GM21447 (cell line): ENCODE measurements at regions not wholly inside any gene's neighbourhood (a gene's known extent, or its start where the extent isn't known, plus 50 kb on each side); places are given as distances from the start of the nearest gene placed in this dataset.
A peak's percentile ranks its signal among the peaks of the same experiment; 100 is the strongest.
"Not testable (repeated sequence)": the region's sequence is repeated elsewhere in the genome, so short reads cannot be mapped to it uniquely, and the experiment has no call there.

Experiments
- ATAC-seq: cut with Tn5 transposase; IDR thresholded peaks from one replicate; pipeline ENCODE4 v1.9.1; 2021; ENCODE audit not compliant: unreplicated experiment

DNA sequence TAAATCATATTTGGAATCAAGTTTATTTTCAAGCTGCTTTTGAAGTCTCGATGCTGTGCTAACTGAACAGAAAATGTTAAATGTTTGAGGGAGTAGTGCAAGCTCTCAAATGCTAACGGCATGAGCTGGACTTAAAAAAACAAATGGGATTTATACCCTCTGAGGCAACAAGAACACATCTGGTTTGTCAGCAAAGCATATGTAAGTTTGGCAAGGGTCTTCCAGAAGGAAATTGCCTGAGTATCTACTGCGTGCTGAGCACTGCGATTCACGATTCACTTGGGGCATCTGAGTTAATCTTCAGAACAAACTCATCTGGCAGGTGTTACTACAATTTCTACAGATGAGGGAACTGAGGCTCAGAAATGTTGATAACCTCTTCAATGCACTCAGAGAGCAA, 98.4 kb upstream of the C9orf72 start:
- ATAC-seq: no peak

DNA sequence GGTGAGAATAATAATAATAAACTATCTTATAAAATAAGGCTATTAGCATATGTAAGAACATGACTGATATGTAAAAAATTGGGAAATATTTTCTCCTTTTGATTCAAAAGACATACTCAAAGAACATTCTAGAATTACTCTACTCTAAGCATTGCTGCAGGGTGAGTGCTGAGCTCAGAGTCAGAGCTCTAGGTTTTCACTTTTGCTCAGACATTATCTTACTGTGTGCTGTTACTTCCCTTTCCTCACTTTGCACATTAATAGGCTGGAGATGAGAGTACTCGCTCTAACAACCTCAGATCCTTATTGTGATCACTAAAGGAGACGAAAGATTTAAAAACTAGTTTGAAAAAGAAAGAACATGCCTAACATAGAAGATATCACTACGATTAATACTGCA, 99.4 kb upstream of the C9orf72 start:
- no peak for ATAC-seq

DNA sequence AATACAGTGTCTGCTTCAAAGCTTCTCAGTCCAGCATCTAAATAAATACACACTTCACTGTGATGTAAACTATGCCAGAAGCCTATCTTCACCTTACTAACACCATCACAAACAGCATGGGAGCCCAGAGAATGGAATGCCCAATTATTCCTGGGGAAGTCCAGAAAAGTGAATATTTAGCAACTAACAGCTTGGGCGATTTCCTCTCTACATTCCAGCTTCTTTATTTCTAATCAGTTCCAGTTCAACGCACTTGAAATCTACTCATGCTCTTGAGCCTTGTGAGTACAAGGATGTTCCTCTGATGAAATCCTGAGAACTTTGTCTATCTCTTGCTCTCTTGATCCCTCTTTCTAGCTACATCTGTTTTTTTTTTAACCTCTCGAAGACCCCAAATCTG, 100.4 kb upstream of the C9orf72 start:
- ATAC-seq: no peak

DNA sequence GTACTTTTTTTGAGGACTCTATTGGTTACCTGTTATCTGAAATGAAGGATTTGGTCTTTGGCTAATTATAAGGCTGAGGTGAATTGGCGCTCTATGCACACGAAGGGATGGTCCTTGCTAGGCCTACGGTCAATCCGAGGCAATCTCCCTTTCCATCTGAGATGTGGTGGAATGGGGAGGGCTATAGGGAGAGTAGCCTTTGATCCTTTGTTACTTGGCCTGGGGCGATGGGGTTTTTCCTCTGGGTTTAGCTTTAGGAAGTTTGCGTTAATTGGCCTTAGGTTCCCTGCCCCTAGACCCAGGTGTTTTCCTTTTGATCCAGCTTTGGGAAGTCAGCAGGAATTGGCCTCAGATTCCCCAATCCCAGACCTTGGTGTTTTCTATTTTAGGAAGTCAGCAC, 102.1 kb upstream of the C9orf72 start:
- no peak for ATAC-seq

DNA sequence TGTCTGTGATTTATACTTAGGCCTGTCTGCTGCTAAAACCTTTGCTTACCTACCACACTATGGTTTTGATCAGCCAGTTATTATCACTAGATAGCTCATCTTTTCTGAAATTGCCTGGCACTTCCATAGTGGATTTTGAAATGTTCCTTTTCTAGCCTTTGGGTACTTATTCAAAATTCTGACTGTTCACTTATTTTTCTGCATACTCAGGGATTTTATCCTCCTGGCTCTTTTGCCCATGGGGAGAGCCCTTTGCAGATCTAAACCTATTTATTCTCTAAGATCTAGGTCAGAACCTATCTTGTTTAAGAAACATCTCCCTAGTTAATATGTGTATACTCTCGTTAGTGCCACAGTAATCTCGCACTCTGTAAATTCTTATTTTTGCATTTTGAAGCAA, 103.5 kb upstream of the C9orf72 start:
- ATAC-seq: no peak

DNA sequence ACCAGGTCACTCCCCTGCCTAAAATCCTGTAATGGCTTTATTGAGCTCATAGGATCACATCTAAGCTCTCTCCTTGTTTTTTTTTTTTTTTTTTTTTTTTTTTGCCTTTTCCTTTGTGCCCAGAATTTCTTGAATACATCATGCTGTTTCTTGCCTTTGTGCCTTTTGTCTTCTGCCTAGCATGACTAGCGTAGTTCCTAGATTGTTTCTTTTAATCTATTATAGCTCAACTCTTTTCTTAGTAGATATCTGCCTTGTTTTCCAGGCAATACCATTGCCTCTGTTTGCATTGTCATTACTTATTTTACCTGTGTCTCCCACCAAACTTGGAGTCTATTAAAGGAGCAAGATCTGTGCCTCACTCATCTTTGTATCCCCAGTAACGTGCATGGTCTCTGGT, 106.1 kb upstream of the C9orf72 start:
- no peak for ATAC-seq

DNA sequence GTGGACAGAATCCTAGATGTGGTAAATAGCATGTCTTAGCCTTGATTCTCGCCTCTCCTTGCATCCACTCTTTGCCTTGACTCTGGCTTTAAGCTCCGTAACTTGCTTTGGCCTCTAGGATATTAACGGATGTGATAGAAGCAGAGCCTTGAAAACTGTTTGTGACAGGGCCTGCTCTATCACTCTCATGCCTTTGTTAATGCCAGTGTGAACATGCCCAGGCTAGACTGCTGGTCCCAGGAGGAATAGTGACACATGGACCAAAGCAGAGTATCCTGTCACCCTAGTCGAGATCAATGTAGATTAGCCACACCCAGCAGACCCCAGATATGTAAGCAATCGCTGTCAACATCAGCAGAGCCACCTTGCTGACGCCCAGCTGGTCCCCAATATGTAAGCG, 109.9 kb upstream of the C9orf72 start:
- no peak for ATAC-seq

DNA sequence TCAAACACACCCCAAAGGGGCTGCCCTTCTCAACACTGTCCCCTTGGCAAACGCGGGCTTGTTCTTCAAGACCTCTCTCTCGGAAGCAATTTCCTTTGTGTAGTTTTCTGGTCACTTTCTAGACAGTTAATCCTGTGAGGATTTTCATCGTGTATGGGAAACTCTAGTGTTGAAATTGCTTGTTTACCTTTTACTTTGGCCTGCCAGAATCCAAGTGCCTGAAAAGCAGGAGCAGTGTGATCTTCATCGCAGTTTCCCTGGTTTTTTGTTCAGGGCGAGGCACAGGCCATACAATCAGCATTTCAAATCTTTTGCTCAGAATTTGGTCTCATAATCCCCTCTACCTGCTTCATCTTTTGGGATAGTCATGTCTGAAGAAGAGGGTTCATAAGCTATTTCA, 115.7 kb upstream of the C9orf72 start:
- ATAC-seq: no peak

DNA sequence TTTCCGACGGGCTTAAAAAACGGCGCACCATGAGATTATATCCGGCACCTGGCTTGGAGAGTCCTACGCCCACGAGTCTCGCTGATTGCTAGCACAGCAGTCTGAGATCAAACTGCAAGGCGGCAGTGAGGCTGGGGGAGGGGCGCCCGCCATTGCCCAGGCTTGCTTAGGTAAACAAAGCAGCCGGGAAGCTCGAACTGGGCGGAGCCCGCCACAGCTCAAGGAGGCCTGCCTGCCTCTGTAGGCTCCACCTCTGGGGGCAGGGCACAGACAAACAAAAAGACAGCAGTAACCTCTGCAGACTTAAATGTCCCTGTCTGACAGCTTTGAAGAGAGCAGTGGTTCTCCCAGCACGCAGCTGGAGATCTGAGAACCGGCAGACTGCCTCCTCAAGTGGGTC, 117.5 kb upstream of the C9orf72 start:
- not testable (repeated sequence) for ATAC-seq

DNA sequence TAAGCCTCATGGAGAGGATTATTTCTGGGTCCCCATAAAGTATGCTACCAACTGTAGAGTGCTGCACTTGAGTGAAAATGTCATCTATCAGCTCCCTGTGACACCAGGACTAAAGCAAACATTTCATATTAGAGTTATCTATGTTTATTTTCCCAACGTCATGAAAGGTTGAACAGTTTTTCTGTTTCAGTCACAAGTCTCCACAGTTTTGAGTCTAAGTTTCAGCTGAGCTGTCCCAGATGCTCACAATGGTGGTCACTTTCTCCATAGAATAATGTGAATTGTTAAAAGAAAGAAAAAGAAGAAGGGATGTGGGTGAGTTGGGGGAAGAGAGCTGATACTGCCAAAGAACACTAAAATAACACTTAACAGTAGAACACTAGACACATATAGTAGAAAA, 126.3 kb upstream of the C9orf72 start:
- no peak for ATAC-seq

DNA sequence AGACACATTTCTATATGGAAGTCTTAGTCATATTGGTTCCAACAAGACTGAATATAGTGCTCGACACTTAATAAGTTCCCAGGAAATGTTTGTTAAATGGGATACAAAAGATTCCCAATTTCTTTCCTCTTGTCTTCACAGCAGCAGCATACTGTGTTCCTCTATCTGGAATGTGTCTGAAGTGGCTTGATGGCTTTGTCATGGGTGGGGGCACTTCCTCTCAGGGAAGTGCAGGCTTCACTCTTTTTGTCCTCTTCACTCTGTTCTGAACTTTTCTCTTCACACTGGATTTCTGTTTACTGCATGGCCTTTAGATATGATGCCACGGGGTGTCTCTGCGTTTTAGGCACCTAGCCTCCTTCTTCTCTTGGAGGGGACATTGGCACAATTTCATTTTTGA, 127.7 kb upstream of the C9orf72 start:
- ATAC-seq: no peak

DNA sequence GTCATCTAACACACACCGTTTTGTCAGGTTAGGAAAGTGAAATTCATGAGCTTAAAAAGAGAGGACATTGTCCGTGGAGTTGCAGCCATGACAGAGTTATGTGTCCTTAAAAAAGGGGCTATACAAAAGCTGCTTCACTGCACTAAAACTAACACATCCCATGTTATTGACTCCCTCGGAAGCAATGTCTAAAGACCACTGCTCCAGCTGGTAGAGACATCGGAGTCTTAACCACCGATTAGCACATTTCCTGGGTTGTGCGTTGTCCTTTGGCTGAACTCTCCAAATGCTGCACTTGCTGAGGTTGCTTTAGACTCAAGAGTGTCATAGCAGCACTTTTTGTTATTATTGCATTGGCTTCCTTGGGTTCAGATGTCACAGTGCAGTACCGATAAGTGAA, 128.3 kb upstream of the C9orf72 start:
- no peak for ATAC-seq

DNA sequence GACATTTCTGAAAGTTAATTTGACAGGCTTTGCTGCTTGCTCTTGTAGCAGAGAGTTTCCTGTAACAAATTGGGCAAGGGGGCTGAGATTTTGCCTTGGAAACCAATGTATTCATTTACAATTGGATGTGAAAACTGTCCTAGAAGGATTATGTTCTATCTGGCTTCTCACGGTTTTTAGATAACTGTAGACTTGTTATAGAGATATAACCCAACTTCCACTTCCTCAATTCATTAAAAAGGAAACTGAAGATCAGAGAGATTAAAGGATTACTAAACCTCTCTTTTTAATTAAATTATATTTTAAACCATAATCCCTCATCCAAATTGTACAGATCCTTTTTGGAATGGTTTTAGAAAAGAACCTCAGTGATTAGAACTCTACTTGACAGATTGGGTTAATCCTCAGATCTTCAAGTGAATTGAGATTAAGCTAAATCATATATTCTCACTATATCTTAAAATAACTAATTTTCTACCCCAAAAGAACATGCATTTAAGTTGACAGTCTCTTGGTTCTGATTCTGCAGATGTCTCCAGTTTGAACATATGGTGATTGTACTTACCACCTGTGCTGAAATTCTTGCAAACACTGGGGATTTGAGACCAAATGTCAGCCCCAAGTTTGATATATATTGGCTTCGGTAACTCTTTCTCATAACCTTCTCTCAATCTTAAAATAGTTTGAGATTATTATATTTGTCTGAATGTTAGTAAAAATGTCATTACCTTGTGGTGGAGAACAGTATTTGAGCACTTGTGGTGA, 130.1 kb upstream of the C9orf72 start:
- ATAC-seq: no peak

DNA sequence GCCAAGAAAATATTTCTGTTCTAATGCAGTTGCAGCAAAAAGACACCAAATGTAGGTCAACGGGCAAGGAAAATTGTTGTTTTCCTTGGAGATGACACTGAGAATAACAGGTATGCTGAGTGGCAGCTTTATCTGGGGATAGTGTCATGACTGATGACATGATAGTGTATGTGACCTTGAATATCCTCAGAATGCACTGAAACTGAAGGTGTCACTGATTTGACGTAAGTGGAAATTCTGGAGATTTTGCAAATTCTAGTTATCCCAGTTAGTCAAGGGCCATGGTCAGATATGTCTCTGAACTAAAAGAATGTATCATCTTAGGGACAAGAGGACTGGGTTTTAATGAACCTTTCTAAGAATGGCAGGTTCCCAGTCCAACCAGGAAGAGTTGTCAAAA, 138.0 kb upstream of the C9orf72 start:
- ATAC-seq: no peak

DNA sequence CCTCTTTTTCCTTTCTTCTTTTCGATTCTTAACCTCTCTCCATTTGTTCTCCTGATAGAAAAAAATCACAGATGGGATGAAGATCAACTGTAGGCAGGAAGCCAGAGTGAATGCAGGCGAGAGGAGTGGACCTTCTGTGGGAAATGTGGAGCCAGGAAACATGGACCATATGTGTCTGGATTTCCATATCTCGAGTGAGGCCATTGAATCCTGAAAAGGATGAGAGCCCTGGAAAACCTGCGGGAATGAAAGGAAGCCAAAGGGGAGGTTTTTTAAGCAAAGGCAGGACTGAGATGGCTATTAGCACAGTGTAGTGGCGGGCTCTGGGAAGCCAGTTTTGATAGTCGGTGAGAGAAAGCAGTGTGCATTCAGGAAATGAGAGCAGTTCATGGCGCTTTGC, 139.5 kb upstream of the C9orf72 start:
- ATAC-seq: no peak

DNA sequence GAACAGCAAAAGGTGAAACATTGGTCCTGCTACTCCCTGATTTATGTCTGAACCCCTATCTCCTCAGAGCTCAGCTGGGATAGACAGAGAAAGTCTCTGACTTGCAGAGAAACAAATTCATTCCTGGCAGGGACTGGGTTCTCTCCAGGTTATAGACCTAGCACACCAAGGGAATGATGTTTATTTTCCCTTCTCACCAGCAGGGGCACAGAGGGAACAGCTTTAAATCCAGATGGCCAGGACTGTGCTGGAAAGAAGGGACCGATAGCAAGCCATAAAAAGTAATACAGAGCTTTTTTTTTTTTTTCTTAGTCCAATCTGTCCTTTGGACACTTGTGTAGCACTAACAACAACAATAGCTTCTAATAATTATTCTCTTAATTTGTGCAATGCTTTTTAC, 141.1 kb upstream of the C9orf72 start:
- no peak for ATAC-seq

DNA sequence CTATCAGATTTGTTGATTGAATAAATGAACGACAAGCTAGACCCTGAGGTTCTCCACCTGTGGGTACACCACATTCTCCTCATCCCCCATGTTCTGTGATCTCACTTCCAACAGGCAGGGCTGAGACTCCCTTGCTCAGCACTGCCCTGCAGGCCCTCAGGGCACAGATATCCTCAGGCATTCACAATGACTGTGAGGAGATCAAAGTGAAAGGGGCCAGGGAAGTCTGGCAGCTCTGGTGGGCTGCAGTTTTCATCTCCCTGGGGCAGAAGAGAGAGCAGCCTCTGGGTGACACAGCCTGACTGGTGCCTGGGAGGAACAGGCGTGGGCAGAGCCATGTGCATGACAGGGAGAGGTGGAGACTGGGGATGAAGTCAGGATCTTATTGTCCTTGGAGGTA, 142.4 kb upstream of the C9orf72 start:
- no peak for ATAC-seq

DNA sequence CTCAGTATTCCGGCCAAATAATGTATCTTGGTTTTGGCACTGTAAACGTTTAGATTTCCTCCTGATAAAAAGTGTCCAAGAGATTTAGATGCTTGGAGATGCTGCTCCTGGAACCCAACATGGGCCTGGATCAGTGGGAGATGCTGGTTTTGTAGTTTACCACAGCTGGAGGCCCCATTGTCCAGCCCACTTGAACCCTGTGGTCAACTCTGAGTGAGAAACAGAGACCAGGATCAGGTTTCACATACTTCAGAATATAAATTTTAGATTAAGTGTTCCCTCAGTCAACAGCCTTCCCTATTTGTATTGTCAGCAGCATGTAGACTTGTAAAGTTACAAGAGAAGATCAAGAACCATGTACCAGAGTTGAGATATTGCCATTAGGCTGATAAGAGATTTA, 144.7 kb upstream of the C9orf72 start:
- no peak for ATAC-seq

DNA sequence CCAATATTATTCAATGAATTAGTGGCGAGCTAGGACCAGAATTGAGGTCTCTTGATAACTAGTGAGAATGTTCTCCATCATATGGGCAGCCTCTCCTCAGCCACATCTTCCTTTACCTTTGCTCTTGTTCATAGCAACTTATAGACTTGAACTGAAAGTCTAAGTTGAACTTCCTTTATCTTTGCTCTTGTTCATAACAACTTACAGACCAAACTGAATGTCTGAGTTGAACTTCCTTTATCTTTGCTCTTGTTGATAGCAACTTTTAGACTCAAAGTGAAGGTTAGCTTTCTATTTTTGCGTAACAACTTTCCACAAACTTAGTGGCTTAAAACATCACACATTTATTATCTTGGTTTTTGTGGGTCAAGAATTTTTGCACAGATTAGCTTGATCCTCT, 146.4 kb upstream of the C9orf72 start:
- no peak for ATAC-seq

DNA sequence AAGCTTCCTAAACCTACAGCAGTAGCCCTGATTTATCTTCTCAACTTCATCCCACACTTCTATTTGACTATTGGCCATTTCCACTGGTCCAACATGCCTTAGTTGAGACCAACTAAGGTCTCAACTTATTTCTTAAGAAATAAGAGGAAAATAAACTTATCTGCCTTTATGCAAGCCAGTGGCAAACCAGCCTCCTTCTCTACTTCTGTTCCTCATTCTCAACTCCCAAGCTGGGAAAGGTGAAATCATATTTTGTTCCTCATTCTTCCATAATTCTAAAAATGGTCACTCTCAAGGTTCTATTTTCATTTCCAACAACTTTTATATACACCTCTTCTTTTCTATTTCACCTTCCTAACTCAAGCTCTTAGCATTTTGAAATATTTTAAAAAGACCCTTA, 149.6 kb upstream of the C9orf72 start:
- ATAC-seq: no peak

DNA sequence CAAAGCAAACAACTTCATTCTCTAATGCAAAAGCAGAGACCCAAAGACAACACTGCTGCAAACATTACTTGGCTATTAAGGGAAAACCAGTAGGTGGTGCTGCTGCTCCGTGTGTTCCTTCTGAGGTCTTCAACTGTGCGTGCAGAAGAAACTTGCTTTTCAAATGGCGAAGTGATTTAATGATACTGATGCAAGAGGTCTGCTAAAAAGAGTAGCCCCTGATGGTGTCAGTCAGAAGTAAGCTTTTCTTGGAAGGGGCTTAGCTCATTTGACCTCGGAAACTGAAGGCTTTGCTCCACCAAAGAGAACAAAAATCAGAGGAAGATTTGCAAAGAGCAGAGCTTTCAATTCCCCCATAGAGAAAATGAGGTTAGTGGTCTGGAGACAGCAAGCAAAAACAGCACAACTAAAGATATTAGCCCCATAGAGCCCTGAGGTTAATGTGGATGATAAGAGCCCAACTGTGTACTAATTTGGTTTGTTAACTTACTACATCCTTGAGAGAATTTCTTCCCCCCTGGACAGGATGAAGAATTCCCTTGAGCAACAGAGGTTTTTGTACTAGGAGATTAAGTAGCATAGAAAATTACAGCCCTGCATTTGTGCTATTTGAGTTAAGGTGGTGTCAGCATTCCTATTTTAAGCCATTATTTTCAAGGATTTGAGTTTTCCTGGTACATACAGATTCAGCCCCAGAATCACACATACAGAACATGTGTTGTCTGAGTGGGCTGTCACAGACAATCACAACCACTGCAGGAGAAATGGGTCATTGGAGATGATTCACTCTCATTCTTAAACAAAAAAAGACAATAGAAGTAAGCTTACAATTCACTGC, 153.2 kb upstream of the C9orf72 start:
- peak; percentile 73 for ATAC-seq

DNA sequence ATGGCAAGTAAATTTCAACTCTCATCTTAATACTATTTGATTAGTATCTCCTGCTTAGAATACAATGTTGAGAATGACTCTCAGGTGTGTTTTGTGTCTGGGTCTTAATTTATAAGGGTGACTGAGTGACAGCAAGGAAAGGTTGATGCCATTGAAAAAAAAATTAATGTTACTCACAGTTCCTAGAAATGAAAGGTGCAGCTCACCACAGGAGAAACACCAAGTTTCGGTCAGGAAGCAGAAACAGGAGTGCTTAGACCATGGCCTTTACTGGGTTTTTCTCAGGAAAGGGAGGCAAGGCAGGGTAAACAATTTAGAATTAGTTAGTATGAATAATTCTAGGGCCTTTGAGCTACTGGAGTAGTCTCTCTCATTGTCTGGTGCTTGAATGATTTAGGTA, 159.2 kb upstream of the C9orf72 start:
- no peak for ATAC-seq

DNA sequence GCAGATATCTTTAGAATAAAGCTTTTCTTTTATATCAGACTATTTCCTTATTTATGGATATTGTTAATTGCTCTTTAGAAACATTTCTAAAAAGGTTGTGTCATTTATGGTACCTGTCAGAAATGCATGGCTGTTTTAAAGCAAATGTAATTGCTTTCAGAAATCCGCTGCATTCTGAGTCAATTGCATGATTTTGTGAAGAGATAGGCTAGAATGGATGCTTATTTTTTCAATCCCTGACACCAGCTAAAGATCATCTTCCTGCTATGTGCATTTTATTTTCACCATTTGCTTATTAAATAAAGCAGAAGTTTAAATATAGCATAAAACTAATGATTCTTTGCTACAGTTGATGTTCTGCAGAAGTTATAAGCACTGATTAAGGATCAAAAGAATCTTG, 170.2 kb upstream of the C9orf72 start:
- ATAC-seq: no peak
